H1 (cell line): ENCODE measurements at regions not wholly inside any gene's neighbourhood (a gene's known extent, or its start where the extent isn't known, plus 50 kb on each side); places are given as distances from the start of the nearest gene placed in this dataset.

ENCODE experiments used
- CTCF ChIA-PET: fragments of 300-600 bp; sonication (Branson Sonifier 250); formaldehyde crosslinking; loops from one replicate; lab custom pipeline; 2021; ENCODE audit not compliant: partially characterized antibody; lab: Charles Lee
- POLR2A ChIA-PET: fragments of 300-600 bp; sonication (Branson Sonifier 250); formaldehyde crosslinking; loops from one replicate; lab custom pipeline; 2021; ENCODE audit warnings: inconsistent platforms; ENCODE audit not compliant: partially characterized antibody; lab: Charles Lee
- DNase-seq, 2 experiments: peaks; one replicate each; pipeline versions ENCODE4 v3.0.0 to v3.0.0-alpha.2; 2010 to 2022; ENCODE audit warnings: low spot score in 2 of 2, low read depth in 1 of 2, mixed read lengths in 1 of 2
- FAIRE-seq: peaks from 2 replicates; lab custom pipeline; 2011; peaks lifted over from hg19 to GRCh38; lab: Jason Lieb, UNC
- H2AFZ ChIP-seq: 2 replicates; pipeline ENCODE4 v1.8.1; 2012; ENCODE audit warnings: low read length, inconsistent platforms
- H2AK5ac ChIP-seq: 2 replicates; pipeline ENCODE4 v1.6.1; 2013; ENCODE audit warnings: low read depth, low read length
- H2BK120ac ChIP-seq: replicated peaks from 2 replicates; pipeline ENCODE3; 2013; ENCODE audit warnings: low read depth, low read length, inconsistent platforms
- H2BK12ac ChIP-seq: 2 replicates; pipeline ENCODE4 v1.6.1; 2013; ENCODE audit warnings: low read depth, low read length
- H2BK15ac ChIP-seq: 2 replicates; pipeline ENCODE4 v1.6.1; 2013; ENCODE audit warnings: low read length
- H2BK20ac ChIP-seq: 2 replicates; pipeline ENCODE4 v1.6.1; 2013; ENCODE audit warnings: low read length
- H2BK5ac ChIP-seq: 2 replicates; pipeline ENCODE4 v1.6.1; 2013; ENCODE audit warnings: low read depth, low read length
- H3K14ac ChIP-seq: 2 replicates; pipeline ENCODE4 v1.6.1; 2013; ENCODE audit warnings: inconsistent platforms; ENCODE audit not compliant: insufficient read length
- H3K18ac ChIP-seq: 2 replicates; pipeline ENCODE4 v1.6.1; 2013; ENCODE audit warnings: low read length; ENCODE audit errors: extremely low read depth
- H3K23ac ChIP-seq: 2 replicates; pipeline ENCODE4 v1.6.1; 2013; ENCODE audit warnings: inconsistent platforms; ENCODE audit not compliant: insufficient read length
- H3K23me2 ChIP-seq: 2 replicates; pipeline ENCODE4 v1.6.1; 2013; ENCODE audit warnings: low read depth, low read length
- H3K27ac ChIP-seq: 2 replicates; pipeline ENCODE4 v1.6.1; 2011; ENCODE audit warnings: low read depth, low read length, inconsistent platforms
- H3K27me3 ChIP-seq, 4 experiments: replicated peaks in 1 of 4; 1 replicate in 1 of 4; 2 replicates in 3 of 4; pipeline versions ENCODE4 v1.6.1 to v1.8.1; 2011 to 2013; ENCODE audit warnings: low read length in 3 of 4, mild to moderate bottlenecking in 3 of 4, inconsistent platforms in 2 of 4, mixed read lengths in 2 of 4, moderate library complexity in 1 of 4; ENCODE audit not compliant: control insufficient read depth in 3 of 4, insufficient read depth in 3 of 4; ENCODE audit errors: extremely low read depth in 1 of 4
- H3K36me3 ChIP-seq, 4 experiments: 2 replicates each; pipeline versions ENCODE4 v1.6.1 to v1.8.1; 2011 to 2013; ENCODE audit warnings: mild to moderate bottlenecking in 4 of 4, low read length in 3 of 4, moderate library complexity in 2 of 4, control low read depth in 1 of 4, inconsistent platforms in 1 of 4; ENCODE audit not compliant: insufficient read depth in 4 of 4, control insufficient read depth in 2 of 4
- H3K4ac ChIP-seq: replicated peaks from 2 replicates; pipeline ENCODE3; 2013; ENCODE audit warnings: low read length, low read depth, mixed read lengths, inconsistent platforms; ENCODE audit not compliant: insufficient read length
- H3K4me1 ChIP-seq, 4 experiments: replicated peaks in 1 of 4; 1 replicate in 1 of 4; 2 replicates in 3 of 4; pipeline versions ENCODE4 v1.6.1 to v1.8.1; 2011 to 2013; ENCODE audit warnings: low read length in 3 of 4, inconsistent platforms in 2 of 4, mixed read lengths in 1 of 4; ENCODE audit not compliant: insufficient read depth in 4 of 4, control insufficient read depth in 3 of 4
- H3K4me2 ChIP-seq, 2 experiments: 2 replicates each; pipeline versions ENCODE4 v1.6.1 to v1.8.1; 2011 to 2013; ENCODE audit warnings: low read depth in 2 of 2, low read length in 2 of 2, control low read depth in 1 of 2, inconsistent platforms in 1 of 2, mild to moderate bottlenecking in 1 of 2; ENCODE audit not compliant: insufficient read depth in 1 of 2
- H3K4me3 ChIP-seq, 4 experiments: fragments of 200-600, 300-600 bp in 1 of 4; sonication (generic), shearing (Covaris generic), sonication (Bioruptor Twin) in 1 of 4; 2 replicates each; pipeline versions ENCODE4 v1.5.1 to v1.8.1; 2011 to 2016; ENCODE audit warnings: low read length in 4 of 4, low read depth in 3 of 4, control low read depth in 2 of 4, inconsistent platforms in 2 of 4, mild to moderate bottlenecking in 2 of 4, mixed read lengths in 1 of 4, moderate library complexity in 1 of 4; ENCODE audit not compliant: insufficient read depth in 2 of 4; ENCODE audit errors: extremely low read depth in 1 of 4
- H3K56ac ChIP-seq: replicated peaks from 2 replicates; pipeline ENCODE3; 2013; ENCODE audit warnings: low read depth, mild to moderate bottlenecking, mixed read lengths, low read length, inconsistent platforms; ENCODE audit not compliant: insufficient read length
- H3K79me1 ChIP-seq: 2 replicates; pipeline ENCODE4 v1.6.1; 2013; ENCODE audit warnings: low read depth, low read length, control low read depth
- H3K79me2 ChIP-seq, 2 experiments: 2 replicates each; pipeline versions ENCODE4 v1.6.1 to v1.8.1; 2012 to 2013; ENCODE audit warnings: low read length in 2 of 2, mild to moderate bottlenecking in 2 of 2, inconsistent platforms in 1 of 2; ENCODE audit not compliant: insufficient read depth in 2 of 2, control insufficient read depth in 1 of 2
- H3K9ac ChIP-seq, 4 experiments: replicated peaks in 1 of 4; 1 replicate in 1 of 4; 2 replicates in 3 of 4; pipeline versions ENCODE4 v1.6.1 to v1.8.1; 2011 to 2013; ENCODE audit warnings: low read depth in 3 of 4, low read length in 3 of 4, control low read depth in 2 of 4, mild to moderate bottlenecking in 2 of 4, moderate library complexity in 2 of 4, inconsistent platforms in 1 of 4; ENCODE audit errors: extremely low read depth in 1 of 4
- H3K9me3 ChIP-seq, 2 experiments: 2 replicates each; pipeline versions ENCODE4 v1.6.1 to v1.8.1; 2012 to 2013; ENCODE audit warnings: mild to moderate bottlenecking in 2 of 2, moderate library complexity in 2 of 2, control low read depth in 1 of 2, inconsistent platforms in 1 of 2, low read depth in 1 of 2, low read length in 1 of 2, mixed read lengths in 1 of 2; ENCODE audit not compliant: insufficient read depth in 2 of 2
- H4K20me1 ChIP-seq, 2 experiments: replicated peaks in 1 of 2; 2 replicates each; pipeline versions ENCODE3 to v1.8.1; 2011 to 2013; ENCODE audit warnings: inconsistent platforms in 2 of 2, low read length in 2 of 2, mild to moderate bottlenecking in 1 of 2; ENCODE audit not compliant: insufficient read depth in 2 of 2, control insufficient read depth in 1 of 2
- H4K5ac ChIP-seq: 2 replicates; pipeline ENCODE4 v1.6.1; 2013; ENCODE audit warnings: low read length, low read depth, mixed read lengths, inconsistent platforms; ENCODE audit not compliant: insufficient read length
- H4K8ac ChIP-seq: 2 replicates; pipeline ENCODE4 v1.8.0; 2013; ENCODE audit warnings: mild to moderate bottlenecking, moderate library complexity, low read length, inconsistent platforms; ENCODE audit not compliant: insufficient read depth; ENCODE audit errors: extremely low read depth
- H4K91ac ChIP-seq: replicated peaks from 2 replicates; pipeline ENCODE3; 2013; ENCODE audit warnings: low read length, mixed read lengths, inconsistent platforms; ENCODE audit not compliant: insufficient read length
- MAFK ChIP-seq: IDR thresholded peaks from 2 replicates; pipeline ENCODE4 v1.6.1; 2012; ENCODE audit warnings: low read depth, mild to moderate bottlenecking, improper control_type of control experiment, low read length
- SAP30 ChIP-seq: fragments of 300-600 bp; sonication (generic); IDR thresholded peaks from 2 replicates; pipeline ENCODE4 v1.7.1; 2012; ENCODE audit warnings: low read length, moderate library complexity, mild to moderate bottlenecking, inconsistent platforms; ENCODE audit not compliant: insufficient read depth, insufficient replicate concordance
- SIX5 ChIP-seq: IDR thresholded peaks from 2 replicates; pipeline ENCODE4 v1.6.1; 2011; ENCODE audit warnings: mild to moderate bottlenecking, low read depth, low read length
- WGBS, 2 experiments: shearing (Covaris generic) in 1 of 2; methylation state at CpG; one replicate each; pipeline versions ENCODE4 v1.1.6 to v1.1.7; 2013 to 2015; ENCODE audit warnings: low lambda C conversion rate in 2 of 2, mixed read lengths in 2 of 2, inconsistent platforms in 1 of 2, low coverage in 1 of 2, missing lambda C conversion rate in 1 of 2; ENCODE audit not compliant: insufficient replicate concordance in 2 of 2, insufficient coverage in 1 of 2, insufficient read length in 1 of 2; ENCODE audit errors: extremely low coverage in 1 of 2, missing lambda C conversion rate in 1 of 2; 5-methylcytosine and 5-hydroxymethylcytosine counted together

DNA sequence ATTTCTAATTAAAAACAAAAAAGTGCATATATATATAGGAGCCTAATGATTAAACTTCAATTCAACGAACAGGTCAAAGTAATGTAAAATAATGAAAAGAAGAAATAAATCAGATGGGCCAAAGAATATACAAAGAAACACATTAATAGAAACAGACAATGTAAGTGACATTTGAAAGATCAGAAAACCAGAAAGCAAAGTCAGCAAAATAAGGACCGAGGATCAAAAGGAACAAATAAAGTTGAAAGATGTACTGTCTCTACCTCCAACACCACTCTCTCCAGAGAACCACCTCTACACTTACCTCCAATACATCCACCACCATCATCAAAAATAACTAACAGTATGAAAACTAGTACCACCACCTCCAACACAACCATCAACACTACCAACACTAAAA is 1226.3 kb upstream of the NCAM2 start:
- H2BK12ac ChIP-seq, result no peak overlapping the region
- no peaks in the 10 kb centered on the region for H3K79me2 ChIP-seq
- H3K23me2 ChIP-seq, result no peaks in the 10 kb centered on the region; the same call in 1 of the 2 replicates
- no peaks in the 10 kb centered on the region for H3K9me3 ChIP-seq
- no peak overlapping the region for H3K4ac ChIP-seq
- POLR2A ChIA-PET, result no interaction called here
- DNase-seq (no peak), FAIRE-seq (no peak)
- no peak overlapping the region for H4K91ac ChIP-seq
- no peak overlapping the region for H2AFZ ChIP-seq
- no peak overlapping the region for H2AK5ac ChIP-seq
- H2BK15ac ChIP-seq, result no peak overlapping the region
- no peak overlapping the region for H4K8ac ChIP-seq
- no peak overlapping the region for H3K4me2 ChIP-seq
- no peaks in the 10 kb centered on the region for H3K4me1 ChIP-seq
- H3K23ac ChIP-seq, result no peak overlapping the region
- H2BK120ac ChIP-seq, result no peak overlapping the region
- no peak overlapping the region for H2BK20ac ChIP-seq
- WGBS, 2 experiments, result 93% methylated on average over 2 of the region's 2 CpGs; no CpG with 5 or more reads in 1 of the 2 experiments
- no peak overlapping the region for H4K5ac ChIP-seq
- peak overlapping the region; percentile 46 for H3K56ac ChIP-seq
- H3K18ac ChIP-seq, result no peak overlapping the region
- TF ChIP-seq SAP30 (no peak), MAFK (peak; percentile 22; the same call in 1 of the 2 replicates), SIX5 (no peak)
- no peak overlapping the region for H3K9ac ChIP-seq
- H3K27me3 ChIP-seq, result no peaks in the 10 kb centered on the region
- no peak overlapping the region for H3K27ac ChIP-seq
- H3K14ac ChIP-seq, result no peak overlapping the region
- no peaks in the 10 kb centered on the region for H3K36me3 ChIP-seq
- no peak overlapping the region for H3K4me3 ChIP-seq
- no peaks in the 10 kb centered on the region for H3K79me1 ChIP-seq
- no peak overlapping the region for H2BK5ac ChIP-seq
- no peaks in the 10 kb centered on the region for H4K20me1 ChIP-seq
- CTCF ChIA-PET, result no interaction called here
